Keratinocyte (primary cell): ENCODE measurements at regions not wholly inside any gene's neighbourhood (a gene's known extent, or its start where the extent isn't known, plus 50 kb on each side); places are given as distances from the start of the nearest gene placed in this dataset.

Experiments used
- DNase-seq: peaks from one replicate; pipeline ENCODE4 v3.0.0-alpha.2; 2011; ENCODE audit warnings: low read depth, missing footprints, low spot score
- FAIRE-seq: peaks from 2 replicates; lab custom pipeline; 2011; peaks lifted over from hg19 to GRCh38; lab: Jason Lieb, UNC
- H2AFZ ChIP-seq: 2 replicates; pipeline ENCODE4 v1.6.0; 2012; ENCODE audit warnings: low read length, control low read depth, inconsistent platforms; ENCODE audit not compliant: control insufficient read depth
- H3K27ac ChIP-seq: 2 replicates; pipeline ENCODE4 v1.5.1; 2011; ENCODE audit warnings: low read length; ENCODE audit not compliant: control insufficient read depth, insufficient read depth
- H3K27me3 ChIP-seq: 3 replicates; pipeline ENCODE4 v1.6.0; 2011; ENCODE audit warnings: low read length; ENCODE audit not compliant: control insufficient read depth, insufficient read depth; ENCODE audit errors: extremely low read depth
- H3K36me3 ChIP-seq, 2 experiments: 2 replicates in 1 of 2; 3 replicates in 1 of 2; pipeline ENCODE4 v1.5.1; 2011; ENCODE audit warnings: low read length in 2 of 2, mild to moderate bottlenecking in 1 of 2; ENCODE audit not compliant: control insufficient read depth in 2 of 2, insufficient read depth in 2 of 2; ENCODE audit errors: extremely low read depth in 1 of 2
- H3K4me1 ChIP-seq: 3 replicates; pipeline ENCODE4 v1.5.1; 2011; ENCODE audit warnings: low read length; ENCODE audit not compliant: control insufficient read depth, insufficient read depth; ENCODE audit errors: extremely low read depth
- H3K4me2 ChIP-seq: 3 replicates; pipeline ENCODE4 v1.6.0; 2011; ENCODE audit warnings: low read depth, low read length; ENCODE audit not compliant: control insufficient read depth, insufficient read depth; ENCODE audit errors: extremely low read depth
- H3K4me3 ChIP-seq, 3 experiments: fragments of 200-600 bp in 1 of 3; sonication (generic) in 1 of 3; 2 replicates in 2 of 3; 3 replicates in 1 of 3; pipeline ENCODE4 v1.5.1; 2011 to 2016; ENCODE audit warnings: low read length in 3 of 3, mild to moderate bottlenecking in 3 of 3, control low read depth in 2 of 3, inconsistent platforms in 1 of 3, low read depth in 1 of 3, mixed read lengths in 1 of 3, mixed run types in 1 of 3, moderate library complexity in 1 of 3; ENCODE audit not compliant: control insufficient read depth in 2 of 3, insufficient read depth in 2 of 3; ENCODE audit errors: extremely low read depth in 1 of 3
- H3K79me2 ChIP-seq: 2 replicates; pipeline ENCODE4 v1.6.0; 2012; ENCODE audit warnings: low read length; ENCODE audit not compliant: control insufficient read depth, insufficient read depth
- H3K9ac ChIP-seq: 3 replicates; pipeline ENCODE4 v1.6.0; 2011; ENCODE audit warnings: low read length; ENCODE audit not compliant: control insufficient read depth, insufficient read depth; ENCODE audit errors: extremely low read depth
- H3K9me1 ChIP-seq: 3 replicates; pipeline ENCODE4 v1.6.0; 2011; ENCODE audit warnings: low read length; ENCODE audit not compliant: control insufficient read depth, insufficient read depth; ENCODE audit errors: extremely low read depth
- H3K9me3 ChIP-seq: 2 replicates; pipeline ENCODE4 v1.5.1; 2012; ENCODE audit warnings: low read depth, low read length; ENCODE audit not compliant: control insufficient read depth
- H4K20me1 ChIP-seq: 3 replicates; pipeline ENCODE4 v1.6.0; 2011; ENCODE audit warnings: low read length; ENCODE audit not compliant: control insufficient read depth, insufficient read depth; ENCODE audit errors: extremely low read depth
- CTCF ChIP-seq, 3 experiments: IDR thresholded peaks in 1 of 3; conservative IDR thresholded peaks in 1 of 3; optimal IDR thresholded peaks in 1 of 3; 2 replicates in 2 of 3; 3 replicates in 1 of 3; pipeline versions ENCODE3 to v1.5.1; 2011; ENCODE audit warnings: low read length in 3 of 3, mild to moderate bottlenecking in 3 of 3, moderate library complexity in 2 of 3, control low read depth in 1 of 3, inconsistent platforms in 1 of 3; ENCODE audit not compliant: insufficient read depth in 2 of 3; ENCODE audit errors: extremely low read depth in 1 of 3
- EZH2 ChIP-seq: IDR thresholded peaks from one replicate; pipeline ENCODE4 v1.6.1; 2012; ENCODE audit warnings: inconsistent platforms, mild to moderate bottlenecking, low read length, moderate library complexity
- dilution Hi-C: fragments of 300-500 bp; cut with MboI; formaldehyde crosslinking; loops from one replicate; pipeline ENCODE4 v1.7.0; 2020; ENCODE audit warnings: low sequenced_read_pairs; ENCODE audit not compliant: extremely low pct_ligation_motif_present

- Histone ChIP-seq H3K36me3 (no peaks in the 10 kb centered on the region), H3K27me3 (no peaks in the 10 kb centered on the region), H3K9me1 (no peaks in the 10 kb centered on the region), H3K79me2 (no peaks in the 10 kb centered on the region), H3K4me2 (no peak overlapping the region), H2AFZ (no peak overlapping the region), H3K9me3 (no peaks in the 10 kb centered on the region), H3K4me3 (no peak overlapping the region), H3K27ac (no peak overlapping the region), H3K9ac (no peak overlapping the region), H4K20me1 (no peaks in the 10 kb centered on the region), H3K4me1 (no peaks in the 10 kb centered on the region)
- DNase-seq = no peak
- dilution Hi-C loops = no loop called here
- TF ChIP-seq CTCF (optimal IDR thresholded peaks at IDR 0.05 in 1 of 3, IDR thresholded peaks at IDR 0.05 in 1 of 3, conservative IDR thresholded peaks at IDR 0.05 in 1 of 3; ENCODE audit: extremely low read depth in 1 of 3, insufficient read depth in 2 of 3, low read length in 3 of 3) (no peak), EZH2 (no peak)
- no peak for FAIRE-seq
These were observed 582.9 kb upstream of the CDH4 start for GRCh38 chr20:60669211-60669610.

- no peak for FAIRE-seq
These were observed 576.0 kb upstream of the CDH4 start for GRCh38 chr20:60676011-60676410.

More at GRCh38 chr20:60676011-60676410, 576.0 kb upstream of the CDH4 start:
- no peak overlapping the region for H3K4me2 ChIP-seq
- H2AFZ ChIP-seq = no peak overlapping the region
- no peak overlapping the region for H3K27ac ChIP-seq
- no peaks in the 10 kb centered on the region for H3K79me2 ChIP-seq
- TF ChIP-seq EZH2 = no peak
- no peak for TF ChIP-seq CTCF (optimal IDR thresholded peaks at IDR 0.05 in 1 of 3, IDR thresholded peaks at IDR 0.05 in 1 of 3, conservative IDR thresholded peaks at IDR 0.05 in 1 of 3; ENCODE audit: extremely low read depth in 1 of 3, insufficient read depth in 2 of 3, low read length in 3 of 3)
- no peaks in the 10 kb centered on the region for H3K9me1 ChIP-seq
- no peaks in the 10 kb centered on the region for H3K27me3 ChIP-seq
- H3K9ac ChIP-seq = no peak overlapping the region
- no peaks in the 10 kb centered on the region for H3K36me3 ChIP-seq
- H3K4me1 ChIP-seq = no peaks in the 10 kb centered on the region
- dilution Hi-C loops = no loop called here
- no peak overlapping the region for H3K4me3 ChIP-seq
- no peaks in the 10 kb centered on the region for H4K20me1 ChIP-seq
- no peaks in the 10 kb centered on the region for H3K9me3 ChIP-seq
- no peak for DNase-seq
